ENCODE measurements at regions not wholly inside any gene's neighbourhood (a gene's known extent, or its start where the extent isn't known, plus 50 kb on each side); places are given as distances from the start of the nearest gene placed in this dataset.

DNA sequence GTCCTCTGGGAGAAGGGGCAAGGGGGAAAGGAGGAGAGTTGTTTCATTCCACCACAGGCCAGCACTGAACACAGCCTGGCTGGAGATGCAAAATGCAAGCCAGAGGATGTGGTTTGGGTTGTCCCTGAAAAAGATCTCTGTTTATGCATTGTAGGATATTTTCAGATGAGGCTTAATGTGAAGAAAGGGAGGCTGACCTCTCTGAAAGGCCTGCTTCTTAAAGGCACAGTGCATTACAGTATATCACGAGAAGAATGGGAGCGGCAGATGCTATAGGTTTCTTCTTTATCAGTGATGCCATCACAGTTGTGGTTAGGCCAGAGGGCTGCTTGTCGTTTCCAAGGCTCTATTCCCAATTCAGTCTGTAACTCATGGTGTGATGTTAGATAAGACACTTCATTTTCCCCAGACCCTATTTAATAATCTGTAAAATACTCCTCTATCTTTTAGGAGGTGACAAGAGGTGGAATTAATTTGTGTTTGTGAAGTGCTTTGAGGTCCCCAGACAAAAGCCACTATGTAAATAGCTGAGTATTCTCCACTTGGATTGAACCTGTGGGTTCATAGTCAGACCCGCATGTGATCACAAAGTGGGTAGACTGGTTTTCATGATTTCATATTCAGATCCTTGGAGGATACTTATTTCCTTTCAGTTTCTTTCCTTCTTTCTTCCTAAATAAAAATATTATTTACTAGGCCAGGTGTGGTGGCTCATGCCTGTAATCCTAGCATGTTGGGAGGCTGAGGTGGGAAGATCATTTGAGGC lies 76.5 kb upstream of the WDR26 start:
- in situ Hi-C loops (cut with MboI; ENCODE audit: low pct_unique_long_range_greater_than_20kb, low sequenced_read_pairs, unreplicated experiment): loop anchor here (10.0 kb wide), 1 partner anchor 344 kb away; no protein-coding TSS in a partner anchor
- TF ChIP-seq, protein P1, sequence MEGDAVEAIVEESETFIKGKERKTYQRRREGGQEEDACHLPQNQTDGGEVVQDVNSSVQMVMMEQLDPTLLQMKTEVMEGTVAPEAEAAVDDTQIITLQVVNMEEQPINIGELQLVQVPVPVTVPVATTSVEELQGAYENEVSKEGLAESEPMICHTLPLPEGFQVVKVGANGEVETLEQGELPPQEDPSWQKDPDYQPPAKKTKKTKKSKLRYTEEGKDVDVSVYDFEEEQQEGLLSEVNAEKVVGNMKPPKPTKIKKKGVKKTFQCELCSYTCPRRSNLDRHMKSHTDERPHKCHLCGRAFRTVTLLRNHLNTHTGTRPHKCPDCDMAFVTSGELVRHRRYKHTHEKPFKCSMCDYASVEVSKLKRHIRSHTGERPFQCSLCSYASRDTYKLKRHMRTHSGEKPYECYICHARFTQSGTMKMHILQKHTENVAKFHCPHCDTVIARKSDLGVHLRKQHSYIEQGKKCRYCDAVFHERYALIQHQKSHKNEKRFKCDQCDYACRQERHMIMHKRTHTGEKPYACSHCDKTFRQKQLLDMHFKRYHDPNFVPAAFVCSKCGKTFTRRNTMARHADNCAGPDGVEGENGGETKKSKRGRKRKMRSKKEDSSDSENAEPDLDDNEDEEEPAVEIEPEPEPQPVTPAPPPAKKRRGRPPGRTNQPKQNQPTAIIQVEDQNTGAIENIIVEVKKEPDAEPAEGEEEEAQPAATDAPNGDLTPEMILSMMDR (IDR thresholded peaks at IDR 0.05; ENCODE audit: extremely low read depth, insufficient read depth, missing control alignments): no peak
- no peak for DNase-seq (ENCODE audit: low spot score)

DNA sequence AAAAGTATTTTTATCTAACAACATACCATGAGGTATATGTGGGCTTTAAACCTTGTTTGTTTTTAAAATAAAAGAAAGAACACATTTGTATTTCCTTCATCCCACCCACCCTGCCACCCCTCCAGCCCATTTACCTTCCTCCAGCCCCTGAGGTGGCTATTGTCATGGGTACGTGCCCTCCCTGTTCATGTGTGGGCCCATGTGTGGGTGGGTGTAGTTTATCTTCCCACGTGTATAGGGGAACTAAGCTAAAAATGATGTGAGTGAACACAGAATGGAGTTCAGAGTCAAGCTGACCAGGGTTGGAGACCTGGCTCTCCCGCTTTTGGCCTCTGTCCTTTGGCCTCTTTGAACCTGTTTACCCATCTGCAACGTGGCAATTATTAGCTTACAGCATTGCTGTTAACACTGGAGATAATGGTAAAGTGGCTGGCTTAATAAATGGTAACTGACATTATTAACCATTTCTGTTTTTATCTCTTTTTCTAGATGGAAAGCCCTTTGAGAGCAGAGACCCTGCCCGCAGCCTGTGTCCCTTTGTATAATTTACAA lies 78.1 kb upstream of the WDR26 start:
- TF ChIP-seq, protein P1 (IDR thresholded peaks at IDR 0.05; ENCODE audit: extremely low read depth, insufficient read depth, missing control alignments): no peak
- DNase-seq (ENCODE audit: low spot score): no peak
- in situ Hi-C loops (cut with MboI; ENCODE audit: low pct_unique_long_range_greater_than_20kb, low sequenced_read_pairs, unreplicated experiment): loop anchor here (10.0 kb wide), 1 partner anchor 342 kb away; no protein-coding TSS in a partner anchor

DNA sequence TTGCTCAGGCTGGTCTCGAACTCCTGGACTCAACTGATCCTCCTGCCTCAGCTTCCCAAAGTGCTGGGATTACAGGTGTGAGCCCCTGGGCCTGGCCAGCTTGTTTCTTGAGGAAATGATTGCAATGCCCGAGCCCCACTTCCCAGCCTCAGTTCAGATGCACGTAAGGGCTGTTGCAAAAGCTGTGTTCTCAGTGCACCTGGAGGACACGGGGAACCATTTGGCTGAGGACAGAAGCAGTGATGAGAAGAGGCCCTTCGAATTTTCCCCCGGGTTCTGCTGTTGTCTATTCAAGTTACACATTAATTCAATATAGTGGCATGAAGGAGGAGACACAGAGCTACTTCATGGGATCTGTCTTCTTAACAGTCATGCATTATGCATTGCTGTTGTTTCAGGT lies 78.8 kb upstream of the WDR26 start:
- no peak for DNase-seq (ENCODE audit: low spot score)
- in situ Hi-C loops (cut with MboI; ENCODE audit: low pct_unique_long_range_greater_than_20kb, low sequenced_read_pairs, unreplicated experiment): loop anchor here (10.0 kb wide), 1 partner anchor 341 kb away; no protein-coding TSS in a partner anchor
- TF ChIP-seq, protein P1 (IDR thresholded peaks at IDR 0.05; ENCODE audit: extremely low read depth, insufficient read depth, missing control alignments): peak; percentile 17

DNA sequence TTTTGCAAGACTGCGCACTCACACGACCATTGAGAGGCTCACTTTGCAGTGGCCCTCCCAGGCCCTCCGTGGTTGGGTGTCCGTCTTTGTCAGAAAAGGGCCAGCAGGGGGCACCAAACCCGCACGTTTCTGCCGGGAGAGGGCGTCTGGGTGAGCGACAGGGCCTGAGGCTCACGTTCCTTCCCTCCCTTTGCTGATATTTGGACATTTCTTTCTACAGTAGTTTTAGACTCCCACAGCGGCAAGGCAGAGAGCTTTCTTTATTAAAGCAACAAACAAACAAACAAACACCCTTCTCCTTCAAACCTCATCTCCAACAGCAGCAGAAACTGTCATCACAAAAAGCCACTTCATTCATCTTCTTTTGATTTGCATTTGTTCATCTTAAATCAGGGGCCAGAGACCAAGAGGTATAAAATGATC lies 79.2 kb upstream of the WDR26 start:
- DNase-seq (ENCODE audit: low spot score): peak; percentile 86
- in situ Hi-C loops (cut with MboI; ENCODE audit: low pct_unique_long_range_greater_than_20kb, low sequenced_read_pairs, unreplicated experiment): loop anchor here (10.0 kb wide), 1 partner anchor 341 kb away; no protein-coding TSS in a partner anchor
- TF ChIP-seq, protein P1 (IDR thresholded peaks at IDR 0.05; ENCODE audit: extremely low read depth, insufficient read depth, missing control alignments): peak; percentile 94

DNA sequence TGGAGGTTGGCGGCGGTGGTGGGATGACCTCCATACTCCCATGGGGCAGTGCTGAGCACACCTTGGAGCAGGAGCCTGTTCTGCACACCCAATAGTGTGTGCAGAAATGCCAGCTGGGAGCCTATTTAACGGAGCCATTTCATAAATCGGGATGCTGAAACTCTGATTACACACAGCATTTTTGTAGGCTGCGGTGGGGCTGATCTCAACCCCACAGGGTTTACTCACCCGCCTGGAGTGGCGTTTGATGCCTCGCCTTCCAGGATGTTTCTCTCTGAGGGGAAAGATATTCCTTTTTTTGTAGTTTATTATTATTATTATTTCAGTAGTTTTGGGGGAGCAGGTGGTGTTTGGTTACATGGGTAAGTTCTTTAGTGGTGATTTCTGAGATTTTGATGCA lies 82.6 kb upstream of the WDR26 start:
- no peak for DNase-seq (ENCODE audit: low spot score)
- in situ Hi-C loops (cut with MboI; ENCODE audit: low pct_unique_long_range_greater_than_20kb, low sequenced_read_pairs, unreplicated experiment): loop anchor here (10.0 kb wide), 1 partner anchor 338 kb away; no protein-coding TSS in a partner anchor
- TF ChIP-seq, protein P1 (IDR thresholded peaks at IDR 0.05; ENCODE audit: extremely low read depth, insufficient read depth, missing control alignments): no peak

DNA sequence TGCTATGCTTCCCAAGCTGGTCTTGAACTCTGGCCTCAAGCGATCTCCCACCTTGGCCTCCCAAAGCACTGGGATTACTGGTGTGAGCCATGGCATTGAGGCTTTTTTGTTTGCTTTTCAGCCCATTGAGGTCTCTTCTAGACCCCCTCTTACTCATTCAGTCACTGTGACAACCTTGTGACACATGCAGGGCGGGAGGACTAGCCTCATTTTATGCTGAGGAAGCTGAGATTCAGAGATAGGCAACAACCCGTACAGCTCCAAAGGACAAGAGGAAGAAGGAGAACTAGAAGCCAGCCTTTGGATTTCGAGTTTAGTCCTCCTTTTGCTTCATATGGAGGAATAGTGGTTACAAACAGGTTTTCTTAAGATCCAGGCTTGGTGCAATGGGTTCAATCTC lies 83.9 kb upstream of the WDR26 start:
- TF ChIP-seq, protein P1 (IDR thresholded peaks at IDR 0.05; ENCODE audit: extremely low read depth, insufficient read depth, missing control alignments): no peak
- DNase-seq (ENCODE audit: low spot score): no peak
- in situ Hi-C loops (cut with MboI; ENCODE audit: low pct_unique_long_range_greater_than_20kb, low sequenced_read_pairs, unreplicated experiment): loop anchor here (10.0 kb wide), 1 partner anchor 336 kb away; no protein-coding TSS in a partner anchor
